GM12892 (cell line): ENCODE measurements at regions not wholly inside any gene's neighbourhood (a gene's known extent, or its start where the extent isn't known, plus 50 kb on each side); places are given as distances from the start of the nearest gene placed in this dataset.

Experiments used
- POLR2A ChIP-seq: IDR thresholded peaks from 2 replicates; pipeline ENCODE4 v1.6.1; 2011; ENCODE audit warnings: low read depth, low read length, control low read depth
- POLR2AphosphoS5 ChIP-seq: IDR thresholded peaks from 2 replicates; pipeline ENCODE4 v1.6.1; 2011; ENCODE audit warnings: low read depth, low read length, control low read depth

DNA sequence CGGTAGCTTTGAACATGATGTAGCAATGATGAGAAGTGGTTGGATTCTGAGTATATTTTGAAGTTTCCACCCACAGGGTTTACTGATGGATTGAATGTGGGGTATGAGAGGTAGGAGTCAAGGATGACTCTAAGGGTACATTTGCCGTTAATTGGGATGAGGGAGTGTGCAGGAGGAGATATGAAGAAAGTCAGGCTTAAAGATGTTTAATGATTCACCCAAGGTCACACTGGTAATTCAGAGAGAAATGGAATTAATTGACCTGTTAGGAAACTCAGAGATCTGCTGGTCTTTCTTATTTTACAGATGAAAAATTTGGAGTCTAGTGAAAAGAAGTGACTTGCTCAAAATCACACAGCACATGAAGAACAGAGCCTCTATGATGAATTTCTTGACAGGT, 390.7 kb downstream of the GBA3 start:
- no peak for TF ChIP-seq POLR2AphosphoS5
- no peak for TF ChIP-seq POLR2A
